ENCODE measurements at regions not wholly inside any gene's neighbourhood (a gene's known extent, or its start where the extent isn't known, plus 50 kb on each side); places are given as distances from the start of the nearest gene placed in this dataset.
"Not testable (repeated sequence)": the region's sequence is repeated elsewhere in the genome, so short reads cannot be mapped to it uniquely, and the experiment has no call there.

- no peaks in the 10 kb centered on the region for H3K36me3 ChIP-seq (replicated peaks in 1 of 2)
- no peaks in the 10 kb centered on the region for H3K4me1 ChIP-seq (replicated peaks in 1 of 2)
- no peak for DNase-seq
- H3K4me3 ChIP-seq, result no peak overlapping the region
- intact Hi-C loops (cut with DNase I), result no loop called here
- no peaks in the 10 kb centered on the region for H3K27me3 ChIP-seq
- WGBS, 4 donors, result 61 to 67% (median 63%) methylated on average over 5 of the region's 5 CpGs
- no peak overlapping the region for H3K27ac ChIP-seq
- no peaks in the 10 kb centered on the region for H3K9me3 ChIP-seq (replicated peaks in 1 of 3)
- TF ChIP-seq CTCF (IDR thresholded peaks at IDR 0.05) (no peak), POLR2A (IDR thresholded peaks at IDR 0.05) (no peak)
Measured at GRCh38 chr5:7269591-7270274, 126.2 kb upstream of the ADCY2 start.

DNA sequence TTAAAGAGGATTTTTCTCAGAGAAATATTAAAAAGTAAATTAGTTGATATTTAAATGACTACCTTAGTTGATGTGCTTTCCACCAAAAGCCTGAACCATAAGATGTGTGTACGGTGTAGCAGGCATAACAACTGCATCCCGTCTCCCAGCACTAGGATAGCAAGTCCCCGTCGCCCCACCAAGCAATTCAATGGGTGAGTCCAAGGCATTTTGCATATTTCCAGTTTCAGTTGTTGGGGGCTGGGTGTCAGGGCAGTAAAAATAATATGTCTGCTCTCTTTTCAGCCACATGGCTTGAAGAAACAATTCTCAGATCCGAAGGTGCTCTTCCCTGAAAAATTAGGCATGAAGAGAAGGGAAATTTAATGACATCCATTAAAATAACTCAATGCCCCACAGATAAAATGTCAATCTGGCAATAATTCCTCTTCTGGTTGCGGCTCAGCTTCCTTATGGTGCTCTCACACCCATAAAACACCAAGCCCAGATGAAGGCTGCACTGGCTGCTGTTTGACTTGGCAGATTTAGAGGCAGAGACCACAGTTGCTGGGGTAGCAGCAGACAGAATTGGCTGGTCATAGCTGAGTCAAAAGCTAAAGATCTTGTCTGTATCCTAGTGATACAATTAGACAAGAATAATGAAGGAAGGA, 124.4 kb upstream of the ADCY2 start:
- no peaks in the 10 kb centered on the region for H3K4me1 ChIP-seq (replicated peaks in 1 of 2)
- WGBS, 4 donors, result 65 to 75% (median 70%) methylated on average over 6 of the region's 6 CpGs
- H3K4me3 ChIP-seq, result no peak overlapping the region
- no peak for TF ChIP-seq CTCF (IDR thresholded peaks at IDR 0.05)
- TF ChIP-seq POLR2A (IDR thresholded peaks at IDR 0.05), result no peak
- H3K9me3 ChIP-seq (replicated peaks in 1 of 3), result no peaks in the 10 kb centered on the region
- no peaks in the 10 kb centered on the region for H3K27me3 ChIP-seq
- H3K36me3 ChIP-seq (replicated peaks in 1 of 2), result no peaks in the 10 kb centered on the region
- intact Hi-C loops (cut with DNase I), result no loop called here
- DNase-seq, result no peak
- no peak overlapping the region for H3K27ac ChIP-seq

GRCh38 chr5:7272408-7272965, 123.5 kb upstream of the ADCY2 start:
- TF ChIP-seq POLR2A (IDR thresholded peaks at IDR 0.05), result no peak
- no peak for TF ChIP-seq CTCF (IDR thresholded peaks at IDR 0.05)
- Histone ChIP-seq H3K4me3 (no peak overlapping the region), H3K9me3 (replicated peaks in 1 of 3) (no peaks in the 10 kb centered on the region), H3K27ac (no peak overlapping the region), H3K27me3 (no peaks in the 10 kb centered on the region), H3K4me1 (replicated peaks in 1 of 2) (no peaks in the 10 kb centered on the region), H3K36me3 (replicated peaks in 1 of 2) (no peaks in the 10 kb centered on the region)
- 86 to 91% (median 91%) methylated on average over 3 of the region's 3 CpGs for WGBS, 4 donors
- intact Hi-C loops (cut with DNase I), result no loop called here
- no peak for DNase-seq

DNA sequence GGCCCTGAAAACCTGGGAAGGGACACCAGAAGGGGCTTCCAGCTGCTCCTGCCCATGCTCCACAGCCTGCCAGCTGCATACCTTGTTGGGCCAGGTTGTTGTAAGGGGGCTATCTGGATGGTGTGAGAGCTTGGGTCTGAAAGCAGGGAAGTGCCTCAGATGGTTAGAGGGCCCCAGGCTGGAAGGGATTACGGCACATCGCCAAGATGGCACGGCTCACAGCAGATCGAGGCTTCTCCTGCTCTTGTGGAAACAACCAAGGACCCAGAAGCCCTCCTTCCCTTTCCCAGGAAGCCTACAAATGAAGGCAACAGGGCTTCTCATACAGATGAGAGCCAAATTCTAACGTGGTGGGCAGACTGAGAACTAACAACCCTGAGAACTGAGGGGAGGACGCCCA, 121.7 kb upstream of the ADCY2 start:
- no peak overlapping the region for H3K27ac ChIP-seq
- H3K27me3 ChIP-seq, result no peaks in the 10 kb centered on the region
- no peak overlapping the region for H3K4me3 ChIP-seq
- no peaks in the 10 kb centered on the region for H3K9me3 ChIP-seq (replicated peaks in 1 of 3)
- DNase-seq, result no peak
- no peaks in the 10 kb centered on the region for H3K4me1 ChIP-seq (replicated peaks in 1 of 2)
- TF ChIP-seq CTCF (IDR thresholded peaks at IDR 0.05) (no peak), POLR2A (IDR thresholded peaks at IDR 0.05) (no peak)
- 78 to 82% (median 79%) methylated on average over 6 of the region's 6 CpGs for WGBS, 4 donors
- no peaks in the 10 kb centered on the region for H3K36me3 ChIP-seq (replicated peaks in 1 of 2)
- intact Hi-C loops (cut with DNase I), result no loop called here

DNA sequence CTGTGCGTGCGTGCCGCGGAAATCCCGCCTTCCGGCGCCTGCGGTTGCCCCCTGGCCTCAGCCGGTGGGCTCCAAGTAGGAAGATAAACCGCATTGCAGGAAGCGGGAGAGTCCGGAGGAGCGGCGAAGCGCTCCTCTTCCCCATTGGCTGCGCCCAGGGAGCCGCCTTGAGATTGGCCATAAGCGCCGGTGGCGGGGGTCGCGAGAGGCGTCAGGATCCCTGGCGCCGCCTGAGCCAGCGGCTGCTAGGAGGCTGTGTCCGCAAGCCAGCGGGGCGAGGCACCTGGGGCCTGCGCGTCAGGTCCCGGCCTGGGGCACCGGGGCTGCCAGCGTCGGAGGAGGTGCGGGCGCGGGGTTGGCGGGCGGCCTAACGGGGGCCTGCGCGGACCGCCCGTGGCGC, 106.3 kb upstream of the ADCY2 start:
- intact Hi-C loops (cut with DNase I); H3K9me3 ChIP-seq (replicated peaks in 1 of 3); H3K27me3 ChIP-seq; H3K4me1 ChIP-seq (replicated peaks in 1 of 2); DNase-seq; H3K36me3 ChIP-seq (replicated peaks in 1 of 2); H3K4me3 ChIP-seq; H3K27ac ChIP-seq: not testable (repeated sequence)
- WGBS, 4 donors, result 77 to 93% (median 90%) methylated on average over 29 to 46 of the region's 46 CpGs

DNA sequence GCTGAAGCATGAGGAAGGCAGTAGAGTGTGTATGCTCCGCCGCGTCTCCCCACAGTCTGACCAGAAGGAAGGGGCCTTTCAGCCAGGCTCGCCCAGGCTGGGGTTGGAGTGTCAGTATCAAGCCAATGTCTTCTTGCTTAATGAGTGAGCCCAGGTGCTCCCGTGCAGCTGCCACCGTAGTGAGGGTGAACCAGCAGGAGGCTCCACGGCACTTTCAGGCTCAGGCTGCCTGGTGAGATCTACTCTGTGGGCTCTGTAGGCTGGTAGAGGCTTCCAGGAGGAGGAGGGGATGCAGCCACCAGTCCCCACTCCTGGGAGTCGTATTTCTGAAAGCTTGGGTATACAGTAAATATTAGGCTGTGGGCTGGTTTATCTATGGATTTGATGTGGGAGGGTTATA, 98.1 kb upstream of the ADCY2 start:
- H3K4me3 ChIP-seq; intact Hi-C loops (cut with DNase I); H3K4me1 ChIP-seq (replicated peaks in 1 of 2); H3K36me3 ChIP-seq (replicated peaks in 1 of 2); H3K27me3 ChIP-seq; H3K27ac ChIP-seq; H3K9me3 ChIP-seq (replicated peaks in 1 of 3); DNase-seq: not testable (repeated sequence)
- 83 to 96% methylated on average over 5 to 6 of the region's 8 CpGs; no CpG with 5 or more reads in 2 of the 4 donors for WGBS, 4 donors

DNA sequence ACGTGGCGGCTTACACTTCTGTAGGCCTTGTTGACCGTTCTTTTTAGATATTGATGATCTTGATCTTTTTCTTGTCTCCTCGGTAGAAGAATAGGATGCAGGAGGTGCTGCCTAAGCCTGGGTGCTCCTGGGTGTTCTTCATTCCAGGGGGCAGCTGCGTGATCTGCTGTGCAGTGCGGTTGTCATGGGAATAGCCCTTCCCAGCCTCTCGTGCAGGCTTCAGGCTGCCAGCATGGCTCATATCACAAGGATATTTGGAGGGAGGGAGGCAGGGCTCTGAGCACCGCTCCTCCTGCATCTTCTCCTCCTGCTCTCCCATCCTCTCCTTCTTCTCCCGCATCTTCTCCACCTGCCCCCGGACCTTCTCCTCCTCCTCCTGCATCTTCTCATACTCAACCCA, 96.2 kb upstream of the ADCY2 start:
- intact Hi-C loops (cut with DNase I); H3K4me1 ChIP-seq (replicated peaks in 1 of 2); DNase-seq; H3K9me3 ChIP-seq (replicated peaks in 1 of 3); H3K27ac ChIP-seq; H3K4me3 ChIP-seq; H3K36me3 ChIP-seq (replicated peaks in 1 of 2); H3K27me3 ChIP-seq: not testable (repeated sequence)
- WGBS, 4 donors, result 82 to 88% (median 87%) methylated on average over 8 to 10 of the region's 10 CpGs
